Brain microvascular endothelial cell (primary cell): ENCODE measurements at regions not wholly inside any gene's neighbourhood (a gene's known extent, or its start where the extent isn't known, plus 50 kb on each side); places are given as distances from the start of the nearest gene placed in this dataset.
A peak's percentile ranks its signal among the peaks of the same experiment; 100 is the strongest.

Source experiments
- DNase-seq: peaks from one replicate; pipeline ENCODE4 v3.0.0-alpha.2; 2020
- H3K27ac ChIP-seq: fragments of 250-450 bp; sonication (Bioruptor Pico); 2 replicates; pipeline ENCODE4 v1.5.1; 2020; ENCODE audit warnings: mild to moderate bottlenecking, moderate library complexity
- H3K27me3 ChIP-seq: fragments of 250-450 bp; sonication (Bioruptor Pico); replicated peaks from 2 replicates; pipeline ENCODE4 v1.5.1; 2020; ENCODE audit warnings: mild to moderate bottlenecking
- H3K36me3 ChIP-seq: fragments of 250-450 bp; sonication (Bioruptor Pico); replicated peaks from 2 replicates; pipeline ENCODE4 v1.5.1; 2020; ENCODE audit warnings: mild to moderate bottlenecking
- H3K4me3 ChIP-seq: 2 replicates; pipeline ENCODE4 v1.5.1; 2011; ENCODE audit warnings: low read depth, mild to moderate bottlenecking, control low read depth, low read length, moderate library complexity
- in situ Hi-C: cut with HindIII; loops from 2 replicates; pipeline ENCODE4 v1.10.0; 2017; ENCODE audit warnings: low sequenced_read_pairs, low pct_ligation_motif_present
- TF ChIP-seq, protein P1 (sequence below): IDR thresholded peaks from 2 replicates; pipeline ENCODE4 v1.5.1; 2011; ENCODE audit warnings: low read depth, mild to moderate bottlenecking, moderate library complexity, low read length, control low read depth, inconsistent platforms; ENCODE audit errors: missing control alignments

DNA sequence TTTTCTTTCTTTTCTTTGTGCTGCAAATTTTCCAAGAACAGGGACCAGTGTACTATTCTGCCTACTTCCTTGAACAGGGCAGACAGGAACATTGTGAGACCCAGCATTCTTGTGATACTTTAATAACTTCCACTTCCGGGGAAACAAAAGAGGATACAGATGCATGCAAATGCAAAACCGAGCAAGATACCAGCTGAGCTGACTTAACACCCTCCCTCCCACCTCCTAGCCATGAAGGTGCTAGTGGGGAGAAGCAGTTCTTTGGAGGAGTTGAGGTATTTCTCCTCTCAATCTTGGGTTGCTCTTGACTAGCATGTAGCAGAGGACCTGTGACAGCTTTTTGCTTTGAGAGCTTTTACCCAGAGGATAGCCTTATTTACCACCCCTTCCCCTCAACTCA, 111.2 kb downstream of the KLF5 start:
- TF ChIP-seq, protein P1, sequence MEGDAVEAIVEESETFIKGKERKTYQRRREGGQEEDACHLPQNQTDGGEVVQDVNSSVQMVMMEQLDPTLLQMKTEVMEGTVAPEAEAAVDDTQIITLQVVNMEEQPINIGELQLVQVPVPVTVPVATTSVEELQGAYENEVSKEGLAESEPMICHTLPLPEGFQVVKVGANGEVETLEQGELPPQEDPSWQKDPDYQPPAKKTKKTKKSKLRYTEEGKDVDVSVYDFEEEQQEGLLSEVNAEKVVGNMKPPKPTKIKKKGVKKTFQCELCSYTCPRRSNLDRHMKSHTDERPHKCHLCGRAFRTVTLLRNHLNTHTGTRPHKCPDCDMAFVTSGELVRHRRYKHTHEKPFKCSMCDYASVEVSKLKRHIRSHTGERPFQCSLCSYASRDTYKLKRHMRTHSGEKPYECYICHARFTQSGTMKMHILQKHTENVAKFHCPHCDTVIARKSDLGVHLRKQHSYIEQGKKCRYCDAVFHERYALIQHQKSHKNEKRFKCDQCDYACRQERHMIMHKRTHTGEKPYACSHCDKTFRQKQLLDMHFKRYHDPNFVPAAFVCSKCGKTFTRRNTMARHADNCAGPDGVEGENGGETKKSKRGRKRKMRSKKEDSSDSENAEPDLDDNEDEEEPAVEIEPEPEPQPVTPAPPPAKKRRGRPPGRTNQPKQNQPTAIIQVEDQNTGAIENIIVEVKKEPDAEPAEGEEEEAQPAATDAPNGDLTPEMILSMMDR = no peak
- DNase-seq = no peak
- H3K36me3 ChIP-seq = no peaks in the 10 kb centered on the region
- no peak overlapping the region for H3K27ac ChIP-seq
- H3K27me3 ChIP-seq = no peaks in the 10 kb centered on the region
- in situ Hi-C loops = no loop called here
- H3K4me3 ChIP-seq = no peak overlapping the region

DNA sequence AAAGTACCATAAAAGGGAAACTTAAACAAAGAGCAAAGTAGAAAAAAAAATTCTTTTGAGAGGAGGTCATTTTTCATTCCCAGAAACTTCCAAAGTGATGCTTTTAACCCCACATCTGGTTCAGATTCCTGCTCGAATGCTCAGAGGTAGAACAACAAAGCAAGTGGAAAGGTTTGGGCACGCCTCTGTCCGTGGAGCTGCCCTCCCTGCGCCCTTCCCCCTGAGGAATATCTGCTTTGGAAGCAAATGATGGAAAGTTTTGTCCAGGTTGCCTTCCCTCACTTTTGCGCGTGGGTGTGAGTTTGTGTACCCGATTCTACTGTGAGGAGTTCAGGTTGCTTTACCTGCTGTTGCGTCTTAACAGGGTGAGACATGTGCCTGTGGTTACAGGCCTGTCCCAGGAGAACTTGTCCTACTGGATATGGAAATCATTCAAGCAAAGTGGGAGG, 110.2 kb downstream of the KLF5 start:
- no peaks in the 10 kb centered on the region for H3K36me3 ChIP-seq
- no peak for DNase-seq
- no peak overlapping the region for H3K27ac ChIP-seq
- in situ Hi-C loops = no loop called here
- no peaks in the 10 kb centered on the region for H3K27me3 ChIP-seq
- TF ChIP-seq, protein P1 = no peak
- H3K4me3 ChIP-seq = no peak overlapping the region

DNA sequence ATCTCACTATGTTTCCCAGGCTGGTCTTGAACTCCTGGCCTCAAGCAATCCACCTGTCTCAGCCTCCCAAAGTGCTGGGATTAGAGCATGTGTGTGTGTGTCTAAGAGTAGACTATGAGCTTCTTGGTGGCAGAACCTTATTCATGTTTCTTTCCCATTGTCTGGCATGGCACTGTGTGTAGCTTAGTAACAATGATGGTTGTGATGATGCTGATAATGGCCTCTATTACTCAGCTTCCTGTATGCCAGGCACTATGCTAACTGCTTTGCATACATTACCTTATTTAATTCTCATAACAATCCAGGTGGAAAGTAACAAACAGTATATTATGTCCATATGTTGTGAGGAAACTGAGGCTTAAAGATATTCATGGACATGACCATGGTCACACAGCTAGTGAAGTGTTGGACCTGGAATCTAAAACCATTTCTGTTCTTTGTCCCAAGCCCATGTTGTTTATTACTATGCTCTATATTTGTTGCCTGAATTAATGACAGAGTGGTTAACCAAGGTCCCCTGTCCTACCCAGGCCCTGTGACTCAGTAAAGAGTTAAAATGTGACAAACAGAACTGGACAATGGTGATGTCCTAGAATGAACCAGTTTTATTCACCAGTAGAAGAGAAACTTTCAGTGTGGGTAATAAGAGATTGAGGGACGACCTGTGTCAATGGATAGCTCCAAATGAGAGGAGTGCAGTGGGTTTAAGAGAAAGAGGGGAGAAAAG, 109.6 kb downstream of the KLF5 start:
- no peak overlapping the region for H3K4me3 ChIP-seq
- TF ChIP-seq, protein P1 = no peak
- peak; percentile 12 for DNase-seq

DNA sequence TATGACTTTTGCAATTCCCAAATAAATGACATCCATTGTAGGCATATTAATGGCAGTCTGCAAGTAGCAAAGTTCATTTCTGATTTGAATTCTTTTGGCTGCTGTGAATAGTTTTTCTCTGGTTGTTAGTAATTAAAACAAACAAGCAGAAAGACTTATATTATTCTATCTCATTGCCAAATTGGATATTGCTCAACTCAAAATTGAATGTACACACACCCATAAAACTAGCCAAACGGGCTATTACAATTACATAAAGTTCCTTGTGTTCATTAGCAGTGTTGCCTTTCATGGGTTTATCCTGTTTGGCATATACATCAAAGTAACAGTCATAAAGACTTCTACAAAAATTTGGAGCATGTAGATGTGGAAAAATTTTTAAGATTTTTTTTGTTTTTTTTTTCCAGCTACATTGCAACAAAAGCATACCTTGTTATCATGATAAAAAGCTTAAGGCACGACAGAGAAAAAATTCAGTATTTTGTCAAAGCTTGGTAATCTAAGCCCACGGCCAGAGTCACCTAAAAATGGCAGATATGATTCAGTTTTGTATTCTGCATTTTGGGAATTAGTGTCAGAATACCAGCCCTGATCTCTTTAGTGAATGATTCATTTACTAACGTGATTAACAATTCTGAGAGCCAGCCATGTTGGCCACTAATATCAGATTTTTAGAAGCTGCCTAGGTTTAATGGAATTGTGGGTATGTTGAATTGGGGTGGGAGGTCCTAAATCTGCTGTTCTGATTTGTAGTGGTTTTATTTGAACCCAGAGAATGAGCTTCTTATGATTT, 108.4 kb downstream of the KLF5 start:
- in situ Hi-C loops = no loop called here
- no peak overlapping the region for H3K4me3 ChIP-seq
- no peak overlapping the region for H3K27ac ChIP-seq
- no peaks in the 10 kb centered on the region for H3K27me3 ChIP-seq
- TF ChIP-seq, protein P1 = no peak
- no peaks in the 10 kb centered on the region for H3K36me3 ChIP-seq
- no peak for DNase-seq

More for the DNA sequence above, 109.6 kb downstream of the KLF5 start:
- Histone ChIP-seq H3K36me3 (no peaks in the 10 kb centered on the region), H3K27me3 (no peaks in the 10 kb centered on the region), H3K27ac (no peak overlapping the region)
- in situ Hi-C loops = no loop called here

DNA sequence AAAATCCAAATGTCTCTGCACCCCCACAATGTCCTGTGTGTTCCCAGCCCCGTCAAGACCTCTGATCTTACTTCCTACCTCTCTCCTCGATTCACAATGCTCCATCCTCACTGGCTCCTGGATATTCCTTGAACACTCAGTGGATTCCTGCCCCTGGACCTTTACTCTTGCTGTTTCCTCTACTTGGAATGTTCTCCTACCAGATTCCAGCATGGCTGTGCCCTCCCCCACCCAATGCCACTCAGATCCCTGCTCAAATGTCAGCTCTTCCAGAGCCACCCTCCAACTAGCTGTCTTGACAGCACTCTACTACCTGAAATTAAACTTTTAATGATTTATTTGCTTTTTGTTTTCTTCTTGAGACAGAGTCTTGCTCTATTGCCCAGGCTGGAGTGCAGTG, 107.4 kb downstream of the KLF5 start:
- H3K36me3 ChIP-seq = no peaks in the 10 kb centered on the region
- TF ChIP-seq, protein P1 = no peak
- H3K27me3 ChIP-seq = no peaks in the 10 kb centered on the region
- H3K4me3 ChIP-seq = no peak overlapping the region
- no peak overlapping the region for H3K27ac ChIP-seq
- no peak for DNase-seq
- in situ Hi-C loops = no loop called here
